ENCODE measurements at regions not wholly inside any gene's neighbourhood (a gene's known extent, or its start where the extent isn't known, plus 50 kb on each side); places are given as distances from the start of the nearest gene placed in this dataset.

DNA sequence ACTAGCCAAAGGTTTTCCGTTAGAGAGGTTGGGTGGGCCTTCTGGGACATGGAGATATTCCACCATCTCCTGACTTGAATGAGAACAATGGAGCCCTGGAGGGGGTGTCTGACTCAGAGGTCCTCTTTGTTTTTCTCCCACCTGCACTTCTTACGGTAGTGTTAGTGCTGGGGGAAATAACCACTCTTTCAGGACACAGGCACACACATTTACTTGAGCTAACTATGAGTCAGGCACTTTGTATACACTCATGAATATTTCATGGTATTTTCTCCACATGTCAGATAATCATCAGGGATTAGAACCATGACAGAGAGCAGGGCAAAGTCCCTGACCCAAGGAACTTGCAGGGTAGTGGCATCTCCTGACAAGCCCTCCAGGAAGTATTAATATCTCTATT lies 439.1 kb downstream of the TSN start:
- ChIA-PET CTCF (no interaction called here), POLR2A (no interaction called here)
- TF ChIP-seq, protein P1, sequence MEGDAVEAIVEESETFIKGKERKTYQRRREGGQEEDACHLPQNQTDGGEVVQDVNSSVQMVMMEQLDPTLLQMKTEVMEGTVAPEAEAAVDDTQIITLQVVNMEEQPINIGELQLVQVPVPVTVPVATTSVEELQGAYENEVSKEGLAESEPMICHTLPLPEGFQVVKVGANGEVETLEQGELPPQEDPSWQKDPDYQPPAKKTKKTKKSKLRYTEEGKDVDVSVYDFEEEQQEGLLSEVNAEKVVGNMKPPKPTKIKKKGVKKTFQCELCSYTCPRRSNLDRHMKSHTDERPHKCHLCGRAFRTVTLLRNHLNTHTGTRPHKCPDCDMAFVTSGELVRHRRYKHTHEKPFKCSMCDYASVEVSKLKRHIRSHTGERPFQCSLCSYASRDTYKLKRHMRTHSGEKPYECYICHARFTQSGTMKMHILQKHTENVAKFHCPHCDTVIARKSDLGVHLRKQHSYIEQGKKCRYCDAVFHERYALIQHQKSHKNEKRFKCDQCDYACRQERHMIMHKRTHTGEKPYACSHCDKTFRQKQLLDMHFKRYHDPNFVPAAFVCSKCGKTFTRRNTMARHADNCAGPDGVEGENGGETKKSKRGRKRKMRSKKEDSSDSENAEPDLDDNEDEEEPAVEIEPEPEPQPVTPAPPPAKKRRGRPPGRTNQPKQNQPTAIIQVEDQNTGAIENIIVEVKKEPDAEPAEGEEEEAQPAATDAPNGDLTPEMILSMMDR (IDR thresholded peaks at IDR 0.05; ENCODE audit: control extremely low read depth, extremely low read depth, low read depth, missing control alignments) = no peak
- DNase-seq (ENCODE audit: extremely low spot score) = no peak

DNA sequence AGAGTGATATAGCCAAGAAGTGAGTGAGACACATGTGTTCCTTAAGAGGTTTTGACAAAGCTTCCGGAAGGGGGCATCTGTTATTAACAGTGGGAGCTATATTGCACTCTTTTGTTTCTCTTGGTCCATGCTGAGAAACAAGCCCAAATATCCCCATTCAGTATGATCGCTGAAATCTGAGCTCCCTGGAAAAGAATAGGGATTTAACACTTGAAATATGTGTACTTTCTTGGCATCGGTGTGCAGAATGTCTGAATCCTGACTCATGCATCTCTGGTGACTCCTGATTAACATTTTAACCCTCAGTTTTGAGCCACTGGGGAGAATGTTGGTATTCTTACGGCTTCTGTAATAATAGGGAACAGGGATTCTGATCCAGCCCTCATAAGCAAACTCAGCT lies 448.1 kb downstream of the TSN start:
- TF ChIP-seq, protein P1 (IDR thresholded peaks at IDR 0.05; ENCODE audit: control extremely low read depth, extremely low read depth, low read depth, missing control alignments) = no peak
- POLR2A ChIA-PET = no interaction called here
- CTCF ChIA-PET = interaction anchor here (1.1 kb wide), 1 partner anchor 25 kb away, joined by 3 read pairs; no protein-coding TSS in a partner anchor
- no peak for DNase-seq (ENCODE audit: extremely low spot score)

DNA sequence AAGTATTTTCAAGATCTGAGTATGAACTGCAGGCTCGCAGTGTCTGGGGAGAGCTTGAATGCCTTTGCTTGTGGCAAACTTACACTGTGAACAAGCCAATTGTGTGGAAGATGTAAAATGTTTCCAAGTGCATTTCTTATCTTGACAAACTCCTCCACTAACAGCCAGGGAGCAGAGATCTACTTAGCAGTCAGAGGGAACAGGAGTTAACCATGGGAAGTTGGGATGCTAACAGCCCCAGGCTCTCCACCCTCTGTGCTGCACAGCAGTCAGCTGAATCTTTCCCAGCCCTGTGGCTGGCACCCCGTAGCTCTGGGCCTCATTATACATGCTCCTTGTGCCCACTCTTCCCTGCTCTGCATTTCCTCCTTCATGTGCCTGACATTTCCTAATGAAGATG lies 450.2 kb downstream of the TSN start:
- DNase-seq (ENCODE audit: extremely low spot score) = no peak
- CTCF ChIA-PET = no interaction called here
- POLR2A ChIA-PET = no interaction called here
- TF ChIP-seq, protein P1 (IDR thresholded peaks at IDR 0.05; ENCODE audit: control extremely low read depth, extremely low read depth, low read depth, missing control alignments) = no peak

DNA sequence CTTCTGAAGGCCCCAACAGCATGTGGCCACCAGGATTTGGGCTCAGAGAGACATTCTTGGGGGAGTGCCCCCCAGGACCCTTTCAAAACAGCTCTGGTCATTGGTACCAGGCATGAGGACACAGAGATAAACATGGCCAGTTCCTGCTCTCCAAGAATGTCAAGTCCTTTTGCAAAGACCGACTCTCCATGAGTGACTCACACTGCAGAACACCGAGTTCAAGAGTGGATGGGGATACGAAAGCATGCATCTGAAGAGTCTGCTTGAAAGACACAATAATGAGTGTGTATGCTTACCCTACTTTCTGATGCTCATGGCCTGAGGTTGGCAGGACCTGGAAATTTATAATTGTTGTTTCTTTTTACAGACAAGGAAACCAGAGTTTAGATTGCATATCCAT lies 450.6 kb downstream of the TSN start:
- ChIA-PET CTCF (no interaction called here), POLR2A (no interaction called here)
- TF ChIP-seq, protein P1 (IDR thresholded peaks at IDR 0.05; ENCODE audit: control extremely low read depth, extremely low read depth, low read depth, missing control alignments) = no peak
- no peak for DNase-seq (ENCODE audit: extremely low spot score)

DNA sequence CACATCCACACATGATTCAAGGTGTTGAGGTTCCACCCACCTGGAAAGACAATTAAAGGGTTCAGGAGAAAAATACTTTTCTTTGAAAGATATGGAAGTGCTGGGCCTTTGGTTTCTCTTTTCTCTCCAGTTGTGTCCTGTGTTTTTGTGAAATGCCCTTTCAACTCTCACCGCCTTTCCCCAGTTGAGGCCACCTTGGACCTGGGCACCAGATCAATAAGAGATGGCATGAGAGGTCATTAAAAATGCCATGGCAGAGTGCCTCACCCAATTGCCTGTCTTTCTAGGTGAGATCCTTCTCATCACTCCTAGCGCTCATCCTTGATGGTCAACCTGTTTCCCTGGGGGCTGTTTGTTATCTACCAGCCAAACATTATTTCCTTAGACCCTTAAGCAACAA lies 453.9 kb downstream of the TSN start:
- CTCF ChIA-PET = no interaction called here
- TF ChIP-seq, protein P1 (IDR thresholded peaks at IDR 0.05; ENCODE audit: control extremely low read depth, extremely low read depth, low read depth, missing control alignments) = no peak
- POLR2A ChIA-PET = no interaction called here
- DNase-seq (ENCODE audit: extremely low spot score) = no peak

DNA sequence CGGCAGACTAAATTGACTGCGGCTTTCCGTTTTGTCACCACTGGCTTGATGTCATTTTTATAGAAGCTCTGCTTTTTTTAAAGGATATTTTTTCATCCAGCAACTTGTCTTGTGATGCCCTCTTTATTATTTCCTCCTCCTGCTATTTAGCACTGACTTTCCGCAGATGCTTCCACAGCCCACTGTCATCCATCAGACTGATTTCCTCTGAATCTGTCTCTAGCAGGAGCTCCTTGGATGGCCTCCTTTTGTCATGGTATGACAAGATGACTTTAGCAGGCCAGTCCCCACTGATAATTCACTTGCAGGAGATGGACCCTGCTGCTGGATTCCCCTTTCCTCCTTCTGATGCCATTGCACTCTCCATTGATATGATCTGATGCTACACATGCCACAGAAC lies 454.6 kb downstream of the TSN start:
- ChIA-PET POLR2A (no interaction called here), CTCF (no interaction called here)
- TF ChIP-seq, protein P1 (IDR thresholded peaks at IDR 0.05; ENCODE audit: control extremely low read depth, extremely low read depth, low read depth, missing control alignments) = no peak
- DNase-seq (ENCODE audit: extremely low spot score) = no peak

Measured in GM10248 (cell line).